CD4-positive, alpha-beta T cell treated with Interleukin-21 for 1 hour (primary cell): ENCODE measurements at regions not wholly inside any gene's neighbourhood (a gene's known extent, or its start where the extent isn't known, plus 50 kb on each side); places are given as distances from the start of the nearest gene placed in this dataset.
"Not testable (repeated sequence)": the region's sequence is repeated elsewhere in the genome, so short reads cannot be mapped to it uniquely, and the experiment has no call there.

ENCODE experiments used
- DNase-seq: peaks from one replicate; pipeline ENCODE4 v3.0.0-alpha.2; 2020

DNA sequence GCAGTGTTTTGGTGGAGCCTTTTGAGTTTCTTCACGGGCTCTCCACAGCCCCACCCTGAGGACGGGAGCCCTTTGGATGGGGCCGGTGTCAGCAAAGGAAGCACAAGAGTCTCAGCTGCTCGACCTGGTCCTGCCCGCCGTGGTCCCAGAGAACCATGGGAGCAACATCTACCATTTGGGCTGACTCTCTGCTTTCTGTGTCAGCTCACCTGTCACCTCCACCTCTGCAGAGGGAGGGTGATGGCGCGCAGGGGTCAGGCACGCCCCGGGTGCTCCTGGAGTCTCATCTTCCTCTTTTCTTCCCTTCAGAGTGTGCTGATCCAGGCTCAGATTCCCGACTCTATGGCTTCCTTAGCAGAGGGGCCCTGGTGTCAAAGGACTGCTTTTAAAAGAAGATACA lies 171.7 kb downstream of the LAT start:
- DNase-seq = no peak

DNA sequence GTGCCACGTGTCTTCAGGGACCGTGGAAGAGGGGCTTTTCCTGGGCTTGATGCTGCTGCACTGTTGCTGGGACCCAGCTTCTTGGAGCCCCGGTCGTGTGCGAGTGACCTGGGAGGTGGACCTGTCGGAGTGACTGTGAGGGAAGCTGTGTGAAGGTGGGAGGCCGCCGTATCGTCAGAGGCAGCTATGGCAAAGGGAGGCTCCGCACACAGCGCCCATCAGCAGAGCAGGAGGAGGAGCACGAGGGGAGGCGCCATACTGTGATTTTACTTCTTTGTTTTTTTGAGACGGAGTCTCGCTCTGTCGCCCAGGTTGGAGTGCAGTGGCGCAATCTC lies 171.0 kb downstream of the LAT start:
- DNase-seq = not testable (repeated sequence)

DNA sequence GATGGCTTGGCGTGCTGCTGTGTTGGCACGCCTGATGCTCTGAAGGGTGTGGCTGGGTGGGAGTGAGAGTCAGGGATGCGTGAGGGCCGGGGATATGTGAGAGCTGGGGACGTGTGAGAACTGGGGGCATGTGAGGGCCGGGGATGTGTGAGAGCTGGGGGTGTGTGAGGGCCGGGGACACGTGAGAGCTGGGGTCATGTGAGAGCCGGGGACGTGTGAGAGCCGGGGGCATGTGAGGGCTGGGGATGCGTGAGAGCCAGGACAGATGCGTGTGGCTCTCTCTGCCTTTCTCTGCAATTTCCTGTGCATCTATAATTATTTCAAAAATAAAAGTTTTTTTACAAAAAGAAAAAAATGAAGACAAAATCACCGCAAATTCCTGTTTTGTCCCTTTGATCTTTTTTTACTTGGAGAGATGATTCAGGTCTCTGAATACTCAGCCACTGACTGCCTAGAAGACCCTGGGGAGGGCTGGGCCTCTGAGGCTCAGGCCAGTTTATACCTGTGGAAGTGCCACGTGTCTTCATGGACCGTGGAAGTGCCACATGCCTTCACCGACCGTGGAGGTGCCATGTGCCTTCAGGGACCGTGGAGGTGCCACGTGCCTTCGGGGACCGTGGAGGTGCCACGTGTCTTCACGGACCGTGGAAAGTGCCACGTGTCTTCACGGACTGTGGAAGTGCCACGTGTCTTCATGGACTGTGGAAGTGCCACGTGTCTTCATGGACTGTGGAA lies 170.4 kb downstream of the LAT start:
- not testable (repeated sequence) for DNase-seq

DNA sequence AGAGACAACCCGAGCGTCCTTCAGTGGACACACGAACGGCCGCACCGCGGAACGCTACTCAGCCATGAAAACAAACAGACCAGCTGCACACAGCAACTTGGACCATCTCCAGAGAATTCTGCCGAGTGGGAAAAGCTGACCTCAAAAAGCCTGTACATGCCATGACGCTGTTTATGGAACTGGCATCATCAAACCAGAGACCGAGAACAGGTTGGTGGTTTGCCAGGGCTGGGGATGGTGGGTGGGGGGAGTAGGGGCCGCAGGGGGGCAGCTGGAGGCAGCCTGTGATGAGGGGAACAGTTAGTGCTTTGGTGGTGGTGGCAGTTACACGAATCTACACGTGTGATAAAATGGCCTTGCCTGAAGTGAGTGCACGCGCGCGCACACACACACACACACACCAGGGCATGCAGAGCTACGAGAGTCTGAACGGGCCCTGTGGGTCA lies 169.8 kb downstream of the LAT start:
- DNase-seq = no peak

DNA sequence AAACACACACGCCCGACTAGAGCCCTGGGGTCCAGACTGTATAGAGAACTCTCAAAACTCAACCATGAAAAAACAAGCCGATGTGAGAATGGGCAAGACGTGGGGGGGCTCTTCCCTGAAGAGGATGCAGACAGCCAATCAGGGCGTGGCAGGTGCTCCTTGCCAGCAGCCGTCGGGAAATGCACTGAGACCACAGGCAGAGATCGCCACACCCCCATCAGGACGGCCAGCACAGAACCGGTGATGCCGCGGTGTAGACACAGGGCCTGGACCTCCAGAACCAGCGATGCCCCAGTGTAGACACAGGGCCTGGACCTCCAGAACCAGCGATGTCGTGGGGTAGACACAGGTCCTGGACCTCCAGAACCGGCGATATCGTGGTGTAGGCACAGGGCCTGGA lies 169.2 kb downstream of the LAT start:
- no peak for DNase-seq

DNA sequence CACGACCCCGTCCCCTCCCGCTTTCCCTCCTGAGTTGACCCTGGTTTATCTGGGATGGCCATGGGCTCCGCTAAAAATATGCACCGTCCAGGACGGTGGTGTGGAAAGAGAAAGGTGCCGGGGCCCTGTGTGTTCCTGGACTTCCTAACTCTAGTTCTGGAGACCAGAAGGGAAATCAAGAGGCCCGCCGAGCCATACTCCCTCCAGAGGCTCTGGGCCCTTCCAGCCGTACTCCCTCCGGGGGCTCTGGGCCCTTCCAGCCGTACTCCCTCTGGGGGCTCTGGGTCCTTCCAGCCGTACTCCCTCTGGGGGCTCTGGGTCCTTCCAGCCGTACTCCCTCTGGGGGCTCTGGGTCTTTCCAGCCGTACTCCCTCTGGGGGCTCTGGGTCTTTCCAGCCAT lies 168.5 kb downstream of the LAT start:
- DNase-seq = not testable (repeated sequence)

DNA sequence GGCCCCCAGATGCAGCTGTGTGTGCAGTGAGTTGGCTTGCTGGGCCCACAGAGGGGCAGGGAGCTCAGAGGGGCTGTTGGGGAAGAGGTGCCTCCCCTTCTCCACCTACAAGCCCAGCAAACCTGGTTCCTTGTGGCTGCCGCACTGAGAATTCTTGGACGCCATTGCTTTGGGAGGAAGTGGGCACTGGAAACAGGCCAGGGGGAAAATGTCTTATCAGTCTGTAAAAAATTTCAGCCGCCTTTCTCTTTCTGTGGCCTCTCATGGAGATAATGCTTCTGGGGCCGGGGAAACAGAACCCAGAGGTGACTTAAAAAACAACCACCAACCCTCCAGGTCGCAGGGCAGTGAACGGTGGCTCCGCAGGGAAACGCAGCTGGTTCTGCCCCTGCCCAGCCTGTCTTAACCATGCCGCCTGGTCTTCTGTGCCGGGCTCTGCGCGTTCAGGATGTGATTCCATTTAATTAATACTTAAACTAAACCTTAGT lies 167.7 kb downstream of the LAT start:
- DNase-seq = not testable (repeated sequence)

DNA sequence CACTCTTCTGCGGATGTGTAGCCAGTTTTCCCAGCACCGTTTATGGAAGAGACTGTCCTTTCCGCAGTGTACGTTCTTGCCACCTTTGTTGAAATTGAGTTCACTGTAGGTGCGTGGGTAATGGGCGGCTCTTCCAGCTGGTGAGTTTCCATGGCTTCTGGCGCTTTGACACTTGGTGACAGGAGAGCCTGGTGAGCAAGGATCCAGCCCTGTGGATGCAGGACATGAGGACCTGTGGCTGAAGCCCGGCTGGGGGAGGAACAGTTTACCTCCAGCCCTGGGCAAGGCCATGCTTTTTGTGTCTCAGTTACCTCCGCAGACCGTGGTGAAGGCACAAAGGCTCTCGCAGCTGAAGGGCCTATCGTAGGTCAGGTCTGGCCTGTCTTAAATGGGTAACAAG lies 166.5 kb downstream of the LAT start:
- no peak for DNase-seq

DNA sequence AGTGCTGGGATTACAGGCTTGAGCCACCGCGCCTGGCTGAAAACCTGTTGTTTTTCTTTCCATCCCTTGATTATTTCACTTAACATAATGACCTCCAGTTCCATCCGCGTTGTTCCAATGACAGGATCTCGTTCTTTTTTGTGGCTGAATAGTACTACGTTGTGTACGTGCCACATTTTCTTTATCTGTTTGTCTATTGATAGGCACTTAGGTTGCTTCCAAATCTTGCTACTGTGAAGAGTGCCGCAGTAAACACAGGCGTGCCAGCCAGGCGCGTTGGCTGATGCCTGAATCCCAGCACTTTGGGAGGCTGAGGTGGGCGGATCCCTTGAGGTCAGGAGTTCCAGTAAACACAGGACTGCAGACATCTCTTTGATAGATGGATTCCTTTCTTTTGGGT lies 165.1 kb downstream of the LAT start:
- not testable (repeated sequence) for DNase-seq

DNA sequence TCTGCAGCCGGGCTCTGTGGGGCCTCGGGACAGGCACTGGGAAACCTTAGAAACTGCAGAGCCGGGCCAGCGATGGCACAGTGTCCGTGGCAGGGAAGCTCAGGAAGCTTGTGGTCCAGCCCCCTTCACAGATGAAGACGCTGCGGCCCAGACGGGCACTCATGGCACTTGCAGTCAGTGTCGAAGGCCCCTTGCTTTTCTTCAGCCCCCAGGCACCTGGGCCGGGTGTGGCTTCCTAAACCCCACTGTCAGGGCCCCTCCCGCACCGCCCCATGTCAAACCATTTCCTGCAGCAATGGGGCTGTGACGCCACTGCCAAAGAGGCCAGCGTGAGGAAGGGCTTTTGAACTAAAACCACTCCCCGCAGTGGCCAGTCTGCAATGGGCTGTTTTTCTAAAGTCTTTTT lies 164.0 kb downstream of the LAT start:
- DNase-seq = peak; percentile 86

DNA sequence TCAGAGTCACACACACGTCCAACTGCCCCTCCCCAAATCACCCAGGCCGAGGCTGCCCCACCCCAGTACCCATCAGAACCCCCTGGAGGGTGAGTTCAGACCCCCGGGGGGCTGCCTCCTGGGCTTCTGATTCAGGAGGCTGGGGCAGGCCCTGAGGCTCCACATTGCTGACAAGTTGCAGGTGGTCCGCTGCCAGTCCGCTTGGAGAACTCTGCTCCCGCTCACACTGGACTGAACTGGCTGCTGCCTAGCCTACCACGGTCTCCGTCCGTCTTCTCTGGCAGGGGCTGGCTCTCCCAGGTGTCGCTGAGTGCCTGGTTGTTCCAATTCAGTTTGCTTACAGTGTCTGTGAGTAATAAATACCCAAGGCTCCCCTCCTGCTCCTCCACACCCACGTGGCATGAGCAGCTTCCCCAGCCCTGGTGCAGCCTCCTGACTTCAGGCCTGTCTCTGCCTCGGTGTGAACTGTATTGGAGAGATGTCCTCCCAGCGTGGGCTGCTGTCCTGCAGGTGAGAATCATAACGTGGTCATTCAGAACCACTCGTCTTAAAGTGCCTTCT lies 163.4 kb downstream of the LAT start:
- DNase-seq = no peak

DNA sequence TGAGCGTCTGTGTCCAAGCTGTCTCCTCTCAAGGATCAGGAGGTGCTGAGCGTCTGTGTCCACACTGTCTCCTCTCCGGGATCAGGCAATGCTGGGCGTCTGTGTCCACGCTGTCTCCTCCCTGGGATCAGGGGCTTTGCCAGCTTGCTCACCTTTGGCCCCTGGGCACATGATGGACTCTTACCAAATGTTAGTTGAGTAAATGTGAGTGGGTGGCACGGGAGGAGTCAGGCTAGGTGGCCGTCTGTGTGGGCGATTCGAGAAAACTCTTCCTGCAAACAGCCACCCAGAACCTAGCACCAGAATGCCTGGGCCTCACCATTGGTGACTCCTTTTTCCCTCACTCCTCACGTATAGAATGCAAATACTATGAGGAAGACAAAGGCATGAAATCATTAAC lies 162.9 kb downstream of the LAT start:
- DNase-seq = not testable (repeated sequence)

DNA sequence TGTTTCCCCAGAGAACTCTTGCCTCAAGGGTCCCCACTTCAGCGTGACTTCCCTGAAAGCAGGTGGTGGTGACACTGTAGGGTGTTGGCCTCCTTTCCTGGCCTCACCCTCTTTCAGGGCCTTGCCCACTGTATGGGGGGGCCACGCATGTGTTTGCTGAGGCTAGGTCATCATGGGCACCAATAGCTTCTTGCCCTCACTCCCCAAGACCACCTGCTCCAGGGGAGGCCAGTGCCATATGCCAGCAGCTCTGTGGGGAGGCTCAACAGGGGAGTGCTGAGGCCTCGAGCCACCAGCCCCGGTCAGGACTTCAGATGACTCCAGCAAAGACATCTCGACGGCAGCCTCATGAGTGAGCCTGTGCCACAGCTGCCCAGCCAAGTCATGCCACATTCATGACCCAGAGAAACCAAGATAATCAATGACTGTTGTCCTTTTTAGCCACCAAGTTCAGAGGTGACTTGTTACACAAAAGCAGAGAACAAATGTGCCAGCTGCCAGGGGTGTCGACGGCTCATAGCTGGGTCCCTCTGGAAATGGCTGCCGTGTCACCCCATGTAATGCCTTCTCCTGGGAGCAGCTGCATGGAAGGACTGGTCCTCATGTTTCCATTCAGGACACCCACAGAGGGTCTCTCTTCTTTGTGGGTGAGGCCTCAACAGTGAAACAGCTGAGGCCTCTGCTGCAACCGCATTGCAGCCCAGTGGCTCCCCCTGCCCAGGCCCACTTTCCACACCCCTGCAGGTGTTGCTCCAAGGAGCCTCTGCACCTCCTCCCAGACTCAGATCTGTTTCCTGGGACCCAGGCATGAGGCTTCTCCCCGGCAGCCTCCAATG lies 162.2 kb downstream of the LAT start:
- not testable (repeated sequence) for DNase-seq

DNA sequence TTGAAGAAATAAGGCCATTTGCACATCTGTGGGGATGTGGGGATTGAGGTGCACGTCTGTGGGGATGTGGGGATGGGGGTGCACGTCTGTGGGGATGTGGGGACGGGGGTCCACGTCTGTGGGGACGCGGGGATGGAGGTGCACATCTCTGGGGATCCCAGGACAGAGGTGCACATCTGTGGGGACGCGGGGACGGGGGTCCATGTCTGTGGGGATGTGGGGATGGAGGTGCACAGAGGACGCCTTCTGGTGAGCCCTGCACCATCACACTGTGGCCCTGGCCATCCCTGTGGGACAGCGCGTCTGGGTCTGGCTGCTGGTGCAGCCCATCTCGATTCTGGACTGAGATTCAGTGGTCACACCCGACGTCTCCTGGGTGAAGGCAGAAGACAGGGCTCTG lies 161.4 kb downstream of the LAT start:
- no peak for DNase-seq

DNA sequence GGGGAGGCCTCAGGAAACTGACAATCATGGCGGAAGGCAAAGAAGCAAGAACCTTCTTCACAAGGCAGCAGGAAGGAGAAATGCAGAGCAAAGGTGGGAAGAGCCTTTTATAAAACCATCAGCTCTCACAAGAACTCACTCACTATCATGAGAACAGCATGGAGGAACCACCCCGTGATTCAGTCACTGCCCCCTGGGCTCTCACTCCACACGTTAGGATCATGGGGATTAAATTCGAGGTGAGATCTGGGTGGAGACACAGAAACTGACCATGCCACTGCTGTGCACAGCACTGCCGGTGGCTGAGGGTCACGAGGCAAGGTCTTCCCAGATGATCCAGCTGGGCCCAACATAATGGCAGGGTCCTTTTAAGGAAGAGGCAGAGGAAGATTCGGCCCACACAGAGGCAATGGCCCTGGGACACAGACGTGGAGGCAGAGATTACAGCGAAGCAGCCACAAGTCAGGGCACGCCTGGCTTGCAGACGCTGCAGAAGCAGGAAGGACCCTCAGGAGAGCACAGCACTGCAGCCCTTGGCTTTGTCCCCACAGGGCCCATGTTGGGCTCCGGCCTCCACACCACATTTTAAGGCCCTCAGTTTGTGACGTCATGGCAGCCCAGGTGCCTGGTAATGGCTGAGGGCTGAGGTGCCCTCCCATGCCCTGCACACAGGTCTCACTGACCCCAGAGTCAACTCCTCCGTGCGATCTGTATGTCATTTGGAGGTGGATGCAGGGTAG lies 160.8 kb downstream of the LAT start:
- not testable (repeated sequence) for DNase-seq

DNA sequence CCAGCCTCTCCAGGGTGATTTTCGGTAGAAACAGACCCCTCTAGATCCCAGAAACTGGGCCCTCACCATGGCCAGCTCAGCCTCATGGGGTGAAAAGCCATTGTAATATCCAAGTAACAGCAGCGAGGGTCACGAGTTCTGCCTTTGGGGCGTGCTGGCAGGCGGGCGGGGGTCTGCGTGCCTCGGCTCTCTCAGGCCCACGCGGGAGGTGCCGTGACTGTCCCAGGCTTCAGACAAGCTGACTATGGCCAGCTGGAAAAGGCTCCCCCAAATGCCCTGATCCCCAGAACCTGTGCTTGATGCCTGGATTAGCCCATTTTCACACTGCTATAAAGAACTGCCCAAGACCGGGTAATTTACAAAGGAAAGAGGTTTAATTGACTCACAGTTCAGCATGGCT lies 160.2 kb downstream of the LAT start:
- DNase-seq = not testable (repeated sequence)

DNA sequence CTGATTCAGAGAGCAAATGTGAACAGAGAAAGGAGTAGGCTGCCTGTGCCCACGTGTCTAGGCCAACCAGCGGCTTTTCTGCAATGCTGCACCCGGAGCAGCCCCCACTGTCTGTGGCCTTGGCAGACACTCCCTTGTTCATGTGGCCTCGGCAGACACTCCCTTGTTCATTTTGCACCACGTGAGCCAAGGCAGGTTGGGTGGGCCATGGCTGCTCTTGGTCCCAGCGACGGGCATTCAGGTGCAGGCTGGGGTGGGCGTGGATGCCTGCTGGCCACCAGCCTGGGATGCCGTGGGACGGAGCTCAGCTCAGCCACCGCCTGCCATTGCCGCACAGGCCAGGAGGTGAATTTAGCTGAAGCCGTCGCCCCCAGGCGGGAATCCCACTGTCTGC lies 159.8 kb downstream of the LAT start:
- not testable (repeated sequence) for DNase-seq

DNA sequence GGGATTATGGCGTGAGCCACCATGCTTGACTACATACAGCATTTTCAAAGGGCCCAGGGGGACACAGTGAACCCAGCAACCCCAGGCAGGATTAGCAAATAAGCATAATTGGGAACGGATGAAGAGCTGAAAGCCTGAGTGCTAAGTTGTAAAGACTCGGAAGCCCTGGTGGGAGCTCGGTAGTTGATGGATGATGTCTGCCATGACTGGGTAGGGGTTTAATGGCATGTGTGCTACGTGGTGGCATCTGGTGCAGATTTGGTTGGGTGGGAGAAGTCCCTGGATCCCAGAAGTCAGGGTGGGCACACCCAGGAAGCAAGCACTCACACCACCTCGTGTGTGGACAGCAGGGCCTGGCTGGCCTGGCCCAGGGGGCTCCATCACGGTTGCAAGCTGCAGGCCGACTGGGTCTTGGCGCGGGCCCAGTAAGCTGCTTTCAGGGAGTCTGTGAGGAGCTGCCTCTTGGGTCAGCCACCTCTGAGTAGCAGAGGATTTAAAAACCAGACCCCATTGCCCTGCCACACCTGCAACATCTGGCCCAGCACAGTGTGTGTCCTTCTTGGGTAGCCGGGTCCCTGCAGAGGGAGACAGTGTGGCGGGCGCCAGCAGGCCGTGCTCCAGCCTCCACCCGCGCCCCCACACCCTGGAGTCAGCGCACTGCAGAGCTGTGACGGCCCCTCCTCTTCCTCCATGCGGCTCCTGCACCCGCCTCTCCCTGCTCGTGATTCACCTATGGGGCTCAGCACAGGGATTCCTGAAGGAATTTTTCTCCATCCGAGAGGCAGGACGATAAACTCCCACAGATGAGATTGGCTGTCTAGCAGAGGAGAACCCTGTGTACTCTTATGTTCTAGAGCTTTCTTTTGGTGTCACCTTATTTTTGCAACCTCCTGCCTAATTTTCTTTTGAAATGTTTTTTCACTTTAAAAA lies 159.2 kb downstream of the LAT start:
- DNase-seq = not testable (repeated sequence)

DNA sequence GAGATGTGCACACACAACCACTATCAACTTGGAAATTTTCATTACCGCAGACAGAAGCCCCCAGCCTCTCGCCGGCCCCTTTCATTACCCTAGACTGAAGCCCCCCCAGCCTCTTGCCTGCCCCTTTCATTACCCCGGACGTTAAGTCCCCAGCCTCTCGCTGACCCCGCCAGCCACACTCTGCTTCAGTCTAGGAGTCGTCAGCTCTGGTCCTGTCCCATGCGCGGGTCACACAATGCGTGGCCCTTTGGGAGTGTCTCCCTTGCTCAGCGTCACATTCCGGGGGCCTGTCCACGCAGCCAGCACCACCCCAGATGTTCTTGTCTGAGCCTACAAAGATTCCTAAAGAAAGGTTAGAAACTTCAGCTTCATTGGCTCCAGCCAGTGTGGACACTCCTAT lies 157.7 kb downstream of the LAT start:
- not testable (repeated sequence) for DNase-seq

DNA sequence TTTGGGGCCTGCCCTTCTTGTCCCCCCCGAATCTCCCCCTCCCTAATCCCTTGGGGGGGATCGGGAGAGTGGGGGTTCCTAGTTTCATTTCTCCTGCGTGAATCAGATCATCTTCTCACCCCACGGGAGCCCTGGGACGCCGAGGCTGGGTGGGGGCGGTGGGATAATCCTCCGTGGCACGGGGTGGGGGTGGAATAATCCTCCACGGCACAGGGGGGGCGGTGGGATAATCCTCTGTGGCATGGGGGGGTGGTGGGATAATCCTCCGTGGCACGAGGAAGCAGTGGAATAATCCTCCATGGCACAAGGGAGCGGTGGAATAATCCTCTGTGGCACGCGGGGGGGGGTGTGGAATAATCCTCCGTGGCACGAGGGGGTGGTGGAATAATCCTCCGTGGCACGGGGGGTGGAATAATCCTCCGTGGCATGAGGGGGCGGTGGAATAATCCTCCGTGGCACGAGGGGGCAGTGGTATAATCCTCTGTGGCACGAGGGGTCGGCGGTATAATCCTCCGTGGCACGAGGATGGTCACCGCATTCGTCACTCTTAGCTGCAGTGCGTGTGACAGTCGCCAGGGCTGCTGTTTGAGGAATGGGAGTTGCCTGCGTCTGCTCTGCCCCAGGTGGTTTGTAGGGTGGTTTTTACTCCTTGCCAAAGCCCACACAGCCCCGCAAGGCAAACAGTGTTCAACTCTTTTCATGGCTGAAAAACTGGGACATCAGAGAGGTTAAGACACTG lies 156.9 kb downstream of the LAT start:
- no peak for DNase-seq

DNA sequence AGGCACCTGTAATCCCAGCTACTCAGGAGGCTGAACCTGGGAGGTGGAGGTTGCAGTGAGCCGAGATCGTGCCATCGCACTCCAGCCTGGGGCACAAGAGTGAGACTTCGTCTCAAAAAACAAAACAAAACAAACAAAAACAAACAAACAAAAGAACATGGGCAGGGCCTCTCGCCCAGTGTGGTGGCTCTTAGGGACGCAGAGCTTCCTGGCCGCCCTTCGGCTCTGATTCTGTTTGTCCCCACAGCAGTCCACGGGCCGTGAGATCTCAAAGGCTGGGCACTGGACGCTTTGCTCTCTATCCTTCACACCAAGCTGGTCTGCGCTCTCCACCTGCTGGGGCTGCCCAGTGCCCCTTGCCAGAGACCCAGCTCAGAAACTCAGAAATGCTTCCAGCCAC lies 156.3 kb downstream of the LAT start:
- DNase-seq = not testable (repeated sequence)
